ENCODE measurements at regions not wholly inside any gene's neighbourhood (a gene's known extent, or its start where the extent isn't known, plus 50 kb on each side); places are given as distances from the start of the nearest gene placed in this dataset.

DNA sequence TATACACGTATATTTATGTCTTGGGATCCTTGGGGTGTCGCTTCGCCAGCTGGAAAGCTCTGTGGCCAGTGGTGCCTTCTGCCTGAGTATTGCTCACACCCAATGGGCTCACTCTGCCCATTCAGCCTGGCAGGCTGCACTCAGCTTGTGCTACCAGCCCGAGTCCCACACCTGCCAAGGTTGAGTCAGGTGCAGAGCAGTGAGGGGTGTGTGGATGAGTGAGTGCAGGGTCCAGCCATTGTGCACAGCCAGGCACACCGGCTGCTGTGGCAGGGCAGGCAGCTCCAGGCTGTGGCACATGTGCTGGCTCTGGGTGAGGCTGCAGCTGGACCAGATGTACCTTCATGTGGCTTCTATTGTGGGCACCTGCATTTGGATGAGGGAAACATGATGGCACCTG lies 496.9 kb upstream of the LINC00305 start:
- TF ChIP-seq SUZ12 (IDR thresholded peaks at IDR 0.05; ENCODE audit: extremely low read depth, insufficient read depth, insufficient read length) (no peak), ZNF274 (IDR thresholded peaks at IDR 0.05; ENCODE audit: low read depth, low read length) (no peak)
